AG09319 (cell line): ENCODE measurements at regions not wholly inside any gene's neighbourhood (a gene's known extent, or its start where the extent isn't known, plus 50 kb on each side); places are given as distances from the start of the nearest gene placed in this dataset.

Experiments used
- DNase-seq: peaks from one replicate; pipeline ENCODE4 v3.0.0-alpha.2; 2010; ENCODE audit warnings: low read depth; ENCODE audit errors: extremely low read depth
- TF ChIP-seq, protein P1 (sequence below): IDR thresholded peaks from 2 replicates; pipeline ENCODE4 v1.5.1; 2011; ENCODE audit warnings: low read depth, mild to moderate bottlenecking, inconsistent platforms, low read length, moderate library complexity

DNA sequence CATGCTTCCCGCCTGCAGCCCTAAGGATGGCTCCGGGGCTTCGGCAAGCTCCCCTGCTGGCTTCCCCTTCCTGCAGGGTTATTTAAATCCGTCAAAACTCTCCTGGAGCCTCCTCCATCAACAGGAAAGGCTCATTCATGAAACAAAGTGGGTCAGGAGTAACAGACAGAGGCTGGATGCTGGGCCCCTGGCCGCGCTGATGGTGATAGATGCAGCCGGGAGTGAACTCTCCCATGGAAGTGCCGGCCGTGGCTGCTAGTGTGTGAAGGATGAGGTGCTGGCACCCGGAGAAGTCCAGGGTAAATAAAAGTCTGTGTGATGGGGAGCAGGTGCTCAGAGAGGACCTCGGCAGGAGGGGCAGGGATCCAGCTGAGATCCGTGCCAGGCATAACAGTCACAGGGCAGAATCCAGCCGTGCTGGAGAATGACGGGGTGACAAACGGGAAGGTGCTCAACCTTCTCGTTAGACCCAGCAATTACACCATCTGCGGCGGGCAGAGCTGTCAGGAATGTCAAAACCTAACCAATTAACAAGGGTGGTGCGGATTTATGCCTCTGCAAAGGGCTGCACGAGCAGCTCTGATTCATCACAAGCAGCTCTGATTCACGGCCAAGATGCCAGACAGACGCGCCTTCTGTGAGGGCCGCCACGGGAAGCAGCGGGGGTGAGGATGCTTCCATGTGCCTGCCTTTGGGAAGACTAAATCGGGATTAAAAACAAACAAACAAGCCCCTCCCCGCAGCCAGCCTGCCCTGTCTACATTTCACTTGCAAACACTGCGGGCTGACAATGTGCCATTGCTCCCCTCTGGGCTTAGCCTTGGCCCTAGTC, 55.6 kb downstream of the SYNE3 start:
- no peak for DNase-seq
- TF ChIP-seq, protein P1, sequence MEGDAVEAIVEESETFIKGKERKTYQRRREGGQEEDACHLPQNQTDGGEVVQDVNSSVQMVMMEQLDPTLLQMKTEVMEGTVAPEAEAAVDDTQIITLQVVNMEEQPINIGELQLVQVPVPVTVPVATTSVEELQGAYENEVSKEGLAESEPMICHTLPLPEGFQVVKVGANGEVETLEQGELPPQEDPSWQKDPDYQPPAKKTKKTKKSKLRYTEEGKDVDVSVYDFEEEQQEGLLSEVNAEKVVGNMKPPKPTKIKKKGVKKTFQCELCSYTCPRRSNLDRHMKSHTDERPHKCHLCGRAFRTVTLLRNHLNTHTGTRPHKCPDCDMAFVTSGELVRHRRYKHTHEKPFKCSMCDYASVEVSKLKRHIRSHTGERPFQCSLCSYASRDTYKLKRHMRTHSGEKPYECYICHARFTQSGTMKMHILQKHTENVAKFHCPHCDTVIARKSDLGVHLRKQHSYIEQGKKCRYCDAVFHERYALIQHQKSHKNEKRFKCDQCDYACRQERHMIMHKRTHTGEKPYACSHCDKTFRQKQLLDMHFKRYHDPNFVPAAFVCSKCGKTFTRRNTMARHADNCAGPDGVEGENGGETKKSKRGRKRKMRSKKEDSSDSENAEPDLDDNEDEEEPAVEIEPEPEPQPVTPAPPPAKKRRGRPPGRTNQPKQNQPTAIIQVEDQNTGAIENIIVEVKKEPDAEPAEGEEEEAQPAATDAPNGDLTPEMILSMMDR, result no peak

DNA sequence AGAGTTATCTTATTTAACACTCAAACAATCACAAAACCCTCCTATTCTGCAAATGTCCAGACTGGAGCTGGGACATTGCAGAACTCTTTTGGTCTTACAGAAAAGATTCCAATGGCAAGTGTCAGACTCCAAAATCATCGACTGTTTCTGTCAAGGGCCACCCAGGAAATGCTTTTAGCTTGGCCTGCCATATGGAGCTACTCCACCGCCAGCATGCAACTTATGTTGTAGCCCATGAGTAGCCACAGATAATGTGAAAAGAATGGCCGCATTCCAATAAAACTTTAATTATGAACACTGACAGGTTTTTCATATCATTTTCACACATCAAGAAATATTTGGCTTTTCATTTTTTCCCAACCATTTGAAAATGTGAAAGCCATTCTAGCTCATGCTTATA, 57.5 kb downstream of the SYNE3 start:
- TF ChIP-seq, protein P1, result no peak
- DNase-seq, result no peak

DNA sequence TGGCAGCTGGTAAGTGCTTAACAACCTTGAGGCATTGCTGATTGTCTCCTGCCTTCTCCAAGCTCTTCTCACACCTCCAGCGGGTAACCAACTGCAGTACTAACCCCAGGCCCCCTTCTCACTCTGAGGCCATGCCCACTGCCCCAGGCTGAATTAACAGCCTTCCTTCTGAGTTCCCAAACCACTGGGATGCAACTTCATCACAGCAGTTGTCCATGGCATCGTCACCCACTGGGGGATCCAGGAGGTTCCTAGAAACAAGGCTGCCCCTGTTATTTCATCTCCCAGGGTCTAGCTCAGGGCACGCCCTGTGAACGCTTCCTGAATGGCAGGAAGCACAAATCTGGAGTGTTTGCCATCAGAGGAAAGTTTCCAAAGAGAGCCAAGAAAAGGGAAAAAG, 58.0 kb downstream of the SYNE3 start:
- TF ChIP-seq, protein P1, result no peak
- no peak for DNase-seq

DNA sequence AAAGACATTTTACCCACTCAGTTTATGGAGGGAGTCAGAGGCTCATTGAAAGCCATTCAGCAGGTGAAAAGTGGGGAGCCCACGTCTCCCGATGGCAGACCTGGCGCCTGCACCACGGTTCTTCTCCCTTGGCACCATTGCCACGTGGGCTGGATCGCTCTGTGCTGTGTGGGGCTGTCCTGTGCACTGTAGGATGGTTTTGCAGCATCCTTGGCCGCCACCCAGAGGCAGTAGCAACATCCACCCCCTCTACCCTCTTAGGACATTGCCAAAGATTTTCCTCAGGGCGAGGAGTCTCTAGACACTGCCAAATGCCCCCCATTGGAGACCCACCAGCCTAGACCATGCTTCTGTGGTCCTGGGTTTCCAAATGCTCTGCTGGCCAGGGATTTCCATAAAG, 60.2 kb downstream of the SYNE3 start:
- TF ChIP-seq, protein P1, result no peak
- no peak for DNase-seq

DNA sequence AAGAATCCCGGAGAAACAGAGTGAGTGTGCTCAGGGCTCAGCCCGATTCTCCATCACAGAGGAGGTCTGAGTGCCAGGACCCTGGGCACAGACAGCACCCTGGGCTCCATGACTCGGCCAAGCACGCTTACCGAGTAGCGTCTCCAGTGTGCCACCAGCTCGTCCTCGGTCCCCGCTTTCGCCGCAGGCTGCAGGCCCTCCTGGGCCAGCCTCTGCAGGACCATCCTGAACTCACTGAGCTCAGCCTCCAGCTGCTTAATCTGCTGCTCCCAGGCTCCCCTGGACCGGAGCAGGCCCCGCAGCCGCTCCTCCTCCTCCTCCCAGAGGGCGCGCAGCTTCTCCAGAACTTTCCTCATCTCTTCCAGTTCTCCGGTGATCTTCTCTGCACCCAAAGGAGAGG, 61.2 kb downstream of the SYNE3 start:
- no peak for DNase-seq
- TF ChIP-seq, protein P1, result no peak

DNA sequence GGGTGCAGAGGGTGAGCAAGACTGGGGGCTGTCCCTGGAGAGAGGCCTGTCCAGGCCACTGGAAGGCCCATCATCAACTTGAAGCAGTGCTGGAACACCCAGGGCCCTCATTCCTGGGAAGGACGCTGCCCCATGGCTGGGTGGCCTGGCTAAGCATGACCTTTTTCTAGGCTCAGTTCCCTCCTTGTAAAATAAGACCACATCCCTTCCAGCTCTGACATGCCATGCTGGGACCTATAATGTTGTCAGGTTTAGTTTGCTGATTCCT, 62.8 kb downstream of the SYNE3 start:
- DNase-seq, result no peak
- TF ChIP-seq, protein P1, result no peak

DNA sequence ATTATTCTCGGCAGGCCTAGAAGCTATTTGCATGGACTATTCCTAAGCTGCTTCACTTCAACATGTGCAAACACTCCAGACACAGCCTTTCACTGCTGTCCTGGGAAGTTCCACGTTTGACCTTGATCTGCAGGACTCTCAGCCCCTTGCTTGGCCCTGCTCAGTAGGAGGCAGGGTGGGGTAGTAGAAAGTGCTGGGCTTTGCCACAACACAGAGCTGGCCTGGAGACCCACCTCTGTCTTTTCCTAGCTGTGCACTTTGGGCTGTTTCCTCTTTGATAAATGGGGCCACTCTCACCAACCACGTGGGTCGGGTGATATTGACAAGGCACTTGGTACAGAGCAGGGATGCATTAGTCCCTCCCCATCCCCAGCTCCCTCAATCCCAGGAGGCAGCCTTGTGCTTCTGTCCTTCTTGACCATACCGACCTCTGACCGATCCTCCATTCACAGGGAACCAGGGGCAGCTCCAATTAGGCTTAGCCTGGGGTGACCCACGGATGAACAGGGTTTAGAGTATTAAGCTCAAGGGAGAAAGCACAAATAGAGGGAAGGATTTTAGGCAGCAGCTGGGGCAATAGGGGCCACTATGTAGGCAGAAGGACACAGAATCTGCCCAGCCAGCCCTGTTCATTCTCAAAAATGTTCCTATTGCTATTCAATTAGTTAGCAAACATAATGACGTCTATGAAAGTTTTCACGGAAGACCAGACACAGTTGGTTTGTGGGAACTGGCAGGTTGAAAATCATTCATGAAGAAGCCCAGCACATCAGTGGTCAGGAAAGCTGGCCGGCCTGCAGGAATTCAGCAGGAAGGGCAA, 63.3 kb downstream of the SYNE3 start:
- no peak for DNase-seq

More for the DNA sequence above, 63.3 kb downstream of the SYNE3 start:
- TF ChIP-seq, protein P1, result no peak
